Mesenchymal stem cell (in vitro differentiated cells and primary cell): ENCODE measurements at regions not wholly inside any gene's neighbourhood (a gene's known extent, or its start where the extent isn't known, plus 50 kb on each side); places are given as distances from the start of the nearest gene placed in this dataset.

Experiments used
- DNase-seq: peaks from one replicate; pipeline ENCODE4 v3.0.0-alpha.2; 2013
- H2AFZ ChIP-seq: one replicate; pipeline ENCODE4 v1.6.1; 2013; ENCODE audit warnings: low read depth, mild to moderate bottlenecking, control low read depth, inconsistent platforms, low read length, moderate library complexity
- H2AK5ac ChIP-seq: 2 replicates; pipeline ENCODE4 v1.6.1; 2013; ENCODE audit warnings: low read length, moderate library complexity, mild to moderate bottlenecking, inconsistent platforms; ENCODE audit not compliant: severe bottlenecking
- H2BK120ac ChIP-seq: one replicate; pipeline ENCODE4 v1.6.1; 2013; ENCODE audit warnings: low read depth, mild to moderate bottlenecking, inconsistent platforms, low read length, moderate library complexity
- H2BK12ac ChIP-seq, 2 experiments: one replicate each; pipeline ENCODE4 v1.6.1; 2013; ENCODE audit warnings: inconsistent platforms in 2 of 2, low read length in 2 of 2, mild to moderate bottlenecking in 2 of 2, moderate library complexity in 2 of 2, control low read depth in 1 of 2
- H2BK15ac ChIP-seq: one replicate; pipeline ENCODE4 v1.6.1; 2013; ENCODE audit warnings: mild to moderate bottlenecking, low read depth, inconsistent platforms; ENCODE audit not compliant: poor library complexity, severe bottlenecking
- H2BK5ac ChIP-seq: 2 replicates; pipeline ENCODE4 v1.6.1; 2013; ENCODE audit warnings: low read depth, mild to moderate bottlenecking, low read length, control low read depth, inconsistent platforms; ENCODE audit not compliant: poor library complexity, severe bottlenecking
- H3K14ac ChIP-seq, 2 experiments: one replicate each; pipeline ENCODE4 v1.6.1; 2013; ENCODE audit warnings: inconsistent platforms in 2 of 2, low read length in 2 of 2, control low read depth in 1 of 2, mild to moderate bottlenecking in 1 of 2, moderate library complexity in 1 of 2
- H3K18ac ChIP-seq, 2 experiments: one replicate each; pipeline ENCODE4 v1.6.1; 2013; ENCODE audit warnings: inconsistent platforms in 2 of 2, low read length in 2 of 2, control low read depth in 1 of 2, low read depth in 1 of 2, mild to moderate bottlenecking in 1 of 2
- H3K23ac ChIP-seq, 2 experiments: one replicate each; pipeline ENCODE4 v1.6.1; 2013; ENCODE audit warnings: inconsistent platforms in 2 of 2, low read length in 2 of 2, mild to moderate bottlenecking in 2 of 2, moderate library complexity in 2 of 2, control low read depth in 1 of 2
- H3K27ac ChIP-seq: 2 replicates; pipeline ENCODE4 v1.5.1; 2013; ENCODE audit warnings: mild to moderate bottlenecking, moderate library complexity, low read length, control low read depth, inconsistent platforms; ENCODE audit not compliant: poor library complexity, severe bottlenecking
- H3K27me3 ChIP-seq, 2 experiments: 2 replicates each; pipeline versions ENCODE4 v1.6.1 to v1.7.0; 2013; ENCODE audit warnings: low read length in 2 of 2, mild to moderate bottlenecking in 2 of 2, moderate library complexity in 2 of 2, control low read depth in 1 of 2, inconsistent platforms in 1 of 2; ENCODE audit not compliant: control insufficient read depth in 1 of 2, insufficient read depth in 1 of 2
- H3K36me3 ChIP-seq, 2 experiments: 2 replicates each; pipeline versions ENCODE4 v1.6.1 to v1.7.0; 2013; ENCODE audit warnings: low read length in 2 of 2, control low read depth in 1 of 2, inconsistent platforms in 1 of 2, low read depth in 1 of 2, mild to moderate bottlenecking in 1 of 2; ENCODE audit not compliant: insufficient read depth in 2 of 2, control insufficient read depth in 1 of 2
- H3K4ac ChIP-seq, 2 experiments: one replicate each; pipeline ENCODE4 v1.6.1; 2013; ENCODE audit warnings: inconsistent platforms in 2 of 2, low read length in 2 of 2, mild to moderate bottlenecking in 2 of 2, moderate library complexity in 2 of 2, control low read depth in 1 of 2, low read depth in 1 of 2
- H3K4me1 ChIP-seq: 2 replicates; pipeline ENCODE4 v1.6.1; 2013; ENCODE audit warnings: low read depth, low read length, control low read depth; ENCODE audit not compliant: control insufficient read depth, insufficient read depth
- H3K4me2 ChIP-seq: 2 replicates; pipeline ENCODE4 v1.6.1; 2013; ENCODE audit warnings: low read length, mild to moderate bottlenecking, inconsistent platforms; ENCODE audit not compliant: poor library complexity, severe bottlenecking
- H3K4me3 ChIP-seq, 2 experiments: 2 replicates each; pipeline versions ENCODE4 v1.5.1 to v1.7.0; 2013; ENCODE audit warnings: low read length in 2 of 2, mild to moderate bottlenecking in 2 of 2, control low read depth in 1 of 2, low read depth in 1 of 2; ENCODE audit not compliant: insufficient read depth in 1 of 2
- H3K79me1 ChIP-seq: replicated peaks from 2 replicates; pipeline ENCODE4 v1.6.1; 2013; ENCODE audit warnings: mild to moderate bottlenecking, control low read depth, low read length, inconsistent platforms; ENCODE audit not compliant: poor library complexity, severe bottlenecking
- H3K9ac ChIP-seq: 2 replicates; pipeline ENCODE4 v1.7.0; 2013; ENCODE audit warnings: mild to moderate bottlenecking, low read length, moderate library complexity
- H3K9me3 ChIP-seq: 2 replicates; pipeline ENCODE4 v1.7.0; 2013; ENCODE audit warnings: mild to moderate bottlenecking, low read length; ENCODE audit not compliant: control insufficient read depth
- H4K8ac ChIP-seq: one replicate; pipeline ENCODE4 v1.6.1; 2013; ENCODE audit warnings: inconsistent platforms, mild to moderate bottlenecking, low read length, moderate library complexity
- H4K91ac ChIP-seq: one replicate; pipeline ENCODE4 v1.6.1; 2013; ENCODE audit warnings: mild to moderate bottlenecking, low read length, inconsistent platforms
- WGBS: methylation state at CpG from one replicate; pipeline ENCODE4 v1.1.7; 2013; ENCODE audit warnings: mixed read lengths; 5-methylcytosine and 5-hydroxymethylcytosine counted together

GRCh38 chr10:118917701-118918100 lies 111.8 kb upstream of the NANOS1 start:
- no peak overlapping the region for H2BK15ac ChIP-seq
- no peak overlapping the region for H3K9ac ChIP-seq
- H3K36me3 ChIP-seq = no peaks in the 10 kb centered on the region
- no peak overlapping the region for H2AFZ ChIP-seq
- no peak overlapping the region for H3K4me2 ChIP-seq
- peaks cover 6 to 14% of the 10 kb centered on the region in 2 experiments for H3K27me3 ChIP-seq
- no peak overlapping the region for H2BK5ac ChIP-seq
- H3K23ac ChIP-seq = no peak overlapping the region
- no peaks in the 10 kb centered on the region for H3K79me1 ChIP-seq
- 82% methylated on average over 7 of the region's 7 CpGs for WGBS
- H3K27ac ChIP-seq = no peak overlapping the region
- no peak overlapping the region for H3K14ac ChIP-seq
- DNase-seq = no peak
- H3K4me3 ChIP-seq = no peak overlapping the region
- no peak overlapping the region for H3K18ac ChIP-seq
- no peak overlapping the region for H2BK120ac ChIP-seq
- H4K8ac ChIP-seq = no peak overlapping the region
- no peak overlapping the region for H2AK5ac ChIP-seq
- H2BK12ac ChIP-seq = no peak overlapping the region
- no peak overlapping the region for H3K4ac ChIP-seq
- peaks cover 1% of the 10 kb centered on the region for H3K4me1 ChIP-seq
- H3K9me3 ChIP-seq = no peaks in the 10 kb centered on the region
- H4K91ac ChIP-seq = no peak overlapping the region

- Histone ChIP-seq H2AFZ (no peak overlapping the region), H3K27me3 (peaks cover 6 to 14% of the 10 kb centered on the region in 2 experiments), H2BK120ac (no peak overlapping the region), H3K23ac (no peak overlapping the region), H2AK5ac (no peak overlapping the region), H3K9ac (no peak overlapping the region), H3K14ac (no peak overlapping the region), H2BK12ac (no peak overlapping the region), H3K4ac (no peak overlapping the region), H2BK5ac (no peak overlapping the region), H2BK15ac (no peak overlapping the region), H3K27ac (no peak overlapping the region), H3K9me3 (no peaks in the 10 kb centered on the region), H4K8ac (no peak overlapping the region), H4K91ac (no peak overlapping the region), H3K79me1 (no peaks in the 10 kb centered on the region), H3K36me3 (no peaks in the 10 kb centered on the region), H3K18ac (no peak overlapping the region), H3K4me1 (peaks cover 1% of the 10 kb centered on the region), H3K4me2 (no peak overlapping the region), H3K4me3 (no peak overlapping the region)
- DNase-seq = no peak
- WGBS = 82% methylated on average over 4 of the region's 5 CpGs
Measured at GRCh38 chr10:118918116-118918515, 111.4 kb upstream of the NANOS1 start.

- no peak overlapping the region for H2BK120ac ChIP-seq
- no peak overlapping the region for H3K27ac ChIP-seq
- H3K36me3 ChIP-seq = no peaks in the 10 kb centered on the region
- no peak overlapping the region for H3K4me3 ChIP-seq
- no peak for DNase-seq
- H3K14ac ChIP-seq = no peak overlapping the region
- H2BK15ac ChIP-seq = no peak overlapping the region
- H2AK5ac ChIP-seq = no peak overlapping the region
- H3K18ac ChIP-seq = no peak overlapping the region
- H2BK12ac ChIP-seq = no peak overlapping the region
- no peak overlapping the region for H3K4ac ChIP-seq
- no peak overlapping the region for H3K4me2 ChIP-seq
- H2BK5ac ChIP-seq = no peak overlapping the region
- H3K9ac ChIP-seq = no peak overlapping the region
- peaks cover 6 to 14% of the 10 kb centered on the region in 2 experiments for H3K27me3 ChIP-seq
- no peak overlapping the region for H4K91ac ChIP-seq
- no peak overlapping the region for H3K23ac ChIP-seq
- no peaks in the 10 kb centered on the region for H3K9me3 ChIP-seq
- 82% methylated on average over 2 of the region's 3 CpGs for WGBS
- H4K8ac ChIP-seq = no peak overlapping the region
- peaks cover 1% of the 10 kb centered on the region for H3K4me1 ChIP-seq
- no peaks in the 10 kb centered on the region for H3K79me1 ChIP-seq
- H2AFZ ChIP-seq = no peak overlapping the region
Measured at GRCh38 chr10:118918587-118918986, 110.9 kb upstream of the NANOS1 start.

GRCh38 chr10:118920206-118920605 lies 109.3 kb upstream of the NANOS1 start:
- H3K4me3 ChIP-seq = no peak overlapping the region
- no peak overlapping the region for H3K4ac ChIP-seq
- WGBS = 100% methylated on average over 2 of the region's 9 CpGs
- H3K14ac ChIP-seq = no peak overlapping the region
- peaks cover 1% of the 10 kb centered on the region for H3K4me1 ChIP-seq
- no peak overlapping the region for H3K18ac ChIP-seq
- peaks cover 6 to 8% of the 10 kb centered on the region in 2 experiments for H3K27me3 ChIP-seq
- H3K36me3 ChIP-seq = no peaks in the 10 kb centered on the region
- H3K79me1 ChIP-seq = no peaks in the 10 kb centered on the region
- no peak for DNase-seq
- H2AFZ ChIP-seq = no peak overlapping the region
- no peak overlapping the region for H3K4me2 ChIP-seq
- no peak overlapping the region for H2BK5ac ChIP-seq
- no peak overlapping the region for H4K91ac ChIP-seq
- H3K23ac ChIP-seq = no peak overlapping the region
- H3K27ac ChIP-seq = no peak overlapping the region
- no peak overlapping the region for H4K8ac ChIP-seq
- H2BK15ac ChIP-seq = no peak overlapping the region
- no peak overlapping the region for H2BK12ac ChIP-seq
- H3K9me3 ChIP-seq = no peaks in the 10 kb centered on the region
- H2BK120ac ChIP-seq = no peak overlapping the region
- no peak overlapping the region for H3K9ac ChIP-seq
- no peak overlapping the region for H2AK5ac ChIP-seq
